Body of pancreas (tissue), 4 donors: ENCODE measurements at regions not wholly inside any gene's neighbourhood (a gene's known extent, or its start where the extent isn't known, plus 50 kb on each side); places are given as distances from the start of the nearest gene placed in this dataset.

ENCODE experiments used
- ATAC-seq: fragments of 150-250 bp; one replicate; pipeline ENCODE4 v1.9.1; 2016
- DNase-seq, 4 donors: peaks; one replicate each; pipeline ENCODE4 v3.0.0-alpha.2; 2019
- H3K27ac ChIP-seq, 4 donors: fragments of 200-600 bp; sonication (generic); 1 replicate in 3 of 4; 2 replicates in 1 of 4; pipeline versions ENCODE4 v1.5.1 to v1.6.1; 2016 to 2019; ENCODE audit warnings: mild to moderate bottlenecking in 1 of 4, mixed read lengths in 1 of 4, moderate library complexity in 1 of 4
- H3K27me3 ChIP-seq, 2 donors: fragments of 200-600 bp; sonication (generic); one replicate each; pipeline ENCODE4 v1.6.0; 2016; ENCODE audit warnings: mild to moderate bottlenecking in 1 of 2
- H3K36me3 ChIP-seq, 2 donors: fragments of 200-600 bp; sonication (generic); replicated peaks in 1 of 2; 2 replicates each; pipeline ENCODE4 v1.5.1; 2016; ENCODE audit warnings: low read depth in 2 of 2; ENCODE audit not compliant: insufficient read depth in 1 of 2
- H3K4me1 ChIP-seq: fragments of 200-600 bp; sonication (generic); one replicate; pipeline ENCODE4 v1.6.0; 2016
- H3K4me3 ChIP-seq, 2 donors: fragments of 200-600 bp; sonication (generic); 1 replicate in 1 of 2; 2 replicates in 1 of 2; pipeline ENCODE4 v1.5.1; 2016 to 2019
- H3K9me3 ChIP-seq, 3 donors: fragments of 200-600 bp; sonication (generic); 1 replicate in 2 of 3; 2 replicates in 1 of 3; pipeline ENCODE4 v1.5.1; 2016
- CTCF ChIP-seq, 7 experiments: fragments of 450-650 bp in 4 of 7; fragments of 200-600 bp in 3 of 7; sonication (generic) in 3 of 7; IDR thresholded peaks; one replicate each; pipeline ENCODE4 v1.5.1; 2016 to 2019; ENCODE audit warnings: antibody characterized with exemption in 7 of 7
- POLR2A ChIP-seq, 3 donors: fragments of 450-650 bp; IDR thresholded peaks; one replicate each; pipeline ENCODE4 v1.6.1; 2016; ENCODE audit warnings: antibody characterized with exemption in 3 of 3, mild to moderate bottlenecking in 2 of 3
- WGBS, 2 donors: methylation state at CpG; one replicate each; pipeline ENCODE4 v1.1.5; 2017; 5-methylcytosine and 5-hydroxymethylcytosine counted together
- intact Hi-C: fragments of 100-400 bp; cut with DNase I; formaldehyde crosslinking; loops from one replicate; pipeline ENCODE4 v1.15.1; 2023

GRCh38 chr14:83196236-83196635, 1662.6 kb upstream of the SEL1L start:
- Histone ChIP-seq H3K4me1 (no peaks in the 10 kb centered on the region), H3K4me3 (no peak overlapping the region), H3K27me3 (no peaks in the 10 kb centered on the region), H3K27ac (no peak overlapping the region), H3K9me3 (no peaks in the 10 kb centered on the region), H3K36me3 (no peaks in the 10 kb centered on the region)
- ATAC-seq: no peak
- DNase-seq: no peak
- WGBS, 2 donors: 37 to 44% methylated on average over 1 of the region's 1 CpG
- TF ChIP-seq CTCF (IDR thresholded peaks at IDR 0.05): no peak
- TF ChIP-seq POLR2A (IDR thresholded peaks at IDR 0.05): no peak
- intact Hi-C loops: no loop called here

DNA sequence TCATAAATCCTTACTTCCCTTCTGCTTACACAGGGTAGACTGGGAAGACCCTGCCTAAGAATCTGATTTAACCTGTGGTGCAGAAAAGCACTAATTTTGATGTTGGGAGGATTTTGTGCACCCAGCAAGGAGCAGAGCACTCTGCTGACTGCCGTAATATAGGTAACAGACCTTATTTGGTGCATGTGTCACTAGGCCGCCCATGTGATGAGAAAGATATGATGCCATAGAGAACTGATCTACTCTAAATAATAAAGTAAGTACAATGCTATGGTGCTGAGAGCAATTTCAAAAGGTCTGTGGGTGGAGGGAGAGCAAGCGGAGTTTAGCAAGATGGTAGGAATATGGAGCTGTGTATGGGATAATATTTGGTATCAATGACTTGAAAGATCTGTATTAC, 1663.6 kb upstream of the SEL1L start:
- Histone ChIP-seq H3K4me1 (no peaks in the 10 kb centered on the region), H3K36me3 (no peaks in the 10 kb centered on the region), H3K9me3 (no peaks in the 10 kb centered on the region), H3K27ac (no peak overlapping the region), H3K4me3 (no peak overlapping the region), H3K27me3 (no peaks in the 10 kb centered on the region)
- WGBS, 2 donors: 57 to 92% methylated on average over 2 to 3 of the region's 3 CpGs
- DNase-seq (no peak), ATAC-seq (no peak)
- intact Hi-C loops: no loop called here
- TF ChIP-seq CTCF (IDR thresholded peaks at IDR 0.05) (no peak), POLR2A (IDR thresholded peaks at IDR 0.05) (no peak)

- WGBS, 2 donors: 79 to 89% methylated on average over 1 of the region's 1 CpG
- Histone ChIP-seq H3K4me1 (no peaks in the 10 kb centered on the region), H3K27ac (no peak overlapping the region), H3K4me3 (no peak overlapping the region), H3K27me3 (no peaks in the 10 kb centered on the region), H3K9me3 (no peaks in the 10 kb centered on the region), H3K36me3 (no peaks in the 10 kb centered on the region)
- ATAC-seq: no peak
- DNase-seq: no peak
- intact Hi-C loops: no loop called here
- TF ChIP-seq POLR2A (IDR thresholded peaks at IDR 0.05) (no peak), CTCF (IDR thresholded peaks at IDR 0.05) (no peak)
Observed at GRCh38 chr14:83207550-83207949, 1673.9 kb upstream of the SEL1L start.

DNA sequence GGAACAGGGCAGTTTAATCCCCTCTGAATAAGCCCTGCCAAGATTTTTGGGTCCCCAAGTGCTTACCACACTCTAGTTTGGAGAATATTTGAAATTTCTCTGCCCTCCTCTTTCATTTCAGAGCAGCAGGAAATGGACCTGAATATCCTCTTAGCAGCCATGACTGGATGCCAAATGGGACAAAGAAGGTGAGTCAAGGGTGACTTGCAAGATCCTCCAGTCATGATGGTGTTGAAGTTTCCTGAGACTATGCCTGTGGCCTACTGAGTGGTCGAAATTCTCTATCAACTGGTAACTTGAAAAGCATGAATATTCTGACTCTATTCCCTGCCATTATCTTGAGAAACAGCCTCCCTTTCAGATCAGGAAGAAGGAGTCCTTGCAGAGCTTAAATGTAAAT, 1674.7 kb upstream of the SEL1L start:
- ATAC-seq (no peak), DNase-seq (no peak)
- WGBS, 2 donors: 46 to 57% methylated on average over 1 of the region's 1 CpG
- H3K36me3 ChIP-seq: no peaks in the 10 kb centered on the region
- H3K27me3 ChIP-seq: no peaks in the 10 kb centered on the region
- H3K4me1 ChIP-seq: no peaks in the 10 kb centered on the region
- TF ChIP-seq POLR2A (IDR thresholded peaks at IDR 0.05) (no peak), CTCF (IDR thresholded peaks at IDR 0.05) (no peak)
- H3K4me3 ChIP-seq: no peak overlapping the region
- intact Hi-C loops: no loop called here
- no peaks in the 10 kb centered on the region for H3K9me3 ChIP-seq
- no peak overlapping the region for H3K27ac ChIP-seq

GRCh38 chr14:83217492-83217891, 1683.8 kb upstream of the SEL1L start:
- TF ChIP-seq POLR2A (IDR thresholded peaks at IDR 0.05): no peak
- no peak for TF ChIP-seq CTCF (IDR thresholded peaks at IDR 0.05)
- ATAC-seq: no peak
- Histone ChIP-seq H3K27ac (no peak overlapping the region), H3K4me3 (no peak overlapping the region), H3K27me3 (no peaks in the 10 kb centered on the region), H3K4me1 (no peaks in the 10 kb centered on the region), H3K36me3 (no peaks in the 10 kb centered on the region), H3K9me3 (no peaks in the 10 kb centered on the region)
- no peak for DNase-seq
- intact Hi-C loops: no loop called here
